Panc1 (cell line): ENCODE measurements at regions not wholly inside any gene's neighbourhood (a gene's known extent, or its start where the extent isn't known, plus 50 kb on each side); places are given as distances from the start of the nearest gene placed in this dataset.

Experiments used
- POLR2AphosphoS5 ChIP-seq: IDR thresholded peaks from 2 replicates; pipeline ENCODE4 v1.6.1; 2012; ENCODE audit warnings: mild to moderate bottlenecking, low read depth, low read length, moderate library complexity
- TCF7L2 ChIP-seq: IDR thresholded peaks from 2 replicates; pipeline ENCODE4 v1.6.1; 2011; ENCODE audit warnings: mild to moderate bottlenecking, low read depth, low read length, inconsistent platforms
- TF ChIP-seq, protein P1 (sequence below): fragments of 450-650 bp; IDR thresholded peaks from 2 replicates; pipeline ENCODE4 v1.5.1; 2017; ENCODE audit warnings: mild to moderate bottlenecking

- TF ChIP-seq TCF7L2 (no peak), POLR2AphosphoS5 (no peak)
- TF ChIP-seq, protein P1, sequence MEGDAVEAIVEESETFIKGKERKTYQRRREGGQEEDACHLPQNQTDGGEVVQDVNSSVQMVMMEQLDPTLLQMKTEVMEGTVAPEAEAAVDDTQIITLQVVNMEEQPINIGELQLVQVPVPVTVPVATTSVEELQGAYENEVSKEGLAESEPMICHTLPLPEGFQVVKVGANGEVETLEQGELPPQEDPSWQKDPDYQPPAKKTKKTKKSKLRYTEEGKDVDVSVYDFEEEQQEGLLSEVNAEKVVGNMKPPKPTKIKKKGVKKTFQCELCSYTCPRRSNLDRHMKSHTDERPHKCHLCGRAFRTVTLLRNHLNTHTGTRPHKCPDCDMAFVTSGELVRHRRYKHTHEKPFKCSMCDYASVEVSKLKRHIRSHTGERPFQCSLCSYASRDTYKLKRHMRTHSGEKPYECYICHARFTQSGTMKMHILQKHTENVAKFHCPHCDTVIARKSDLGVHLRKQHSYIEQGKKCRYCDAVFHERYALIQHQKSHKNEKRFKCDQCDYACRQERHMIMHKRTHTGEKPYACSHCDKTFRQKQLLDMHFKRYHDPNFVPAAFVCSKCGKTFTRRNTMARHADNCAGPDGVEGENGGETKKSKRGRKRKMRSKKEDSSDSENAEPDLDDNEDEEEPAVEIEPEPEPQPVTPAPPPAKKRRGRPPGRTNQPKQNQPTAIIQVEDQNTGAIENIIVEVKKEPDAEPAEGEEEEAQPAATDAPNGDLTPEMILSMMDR, result no peak
Measured at GRCh38 chr12:84760091-84760865, 152.3 kb downstream of the SLC6A15 start.
